ENCODE measurements at regions not wholly inside any gene's neighbourhood (a gene's known extent, or its start where the extent isn't known, plus 50 kb on each side); places are given as distances from the start of the nearest gene placed in this dataset.

DNA sequence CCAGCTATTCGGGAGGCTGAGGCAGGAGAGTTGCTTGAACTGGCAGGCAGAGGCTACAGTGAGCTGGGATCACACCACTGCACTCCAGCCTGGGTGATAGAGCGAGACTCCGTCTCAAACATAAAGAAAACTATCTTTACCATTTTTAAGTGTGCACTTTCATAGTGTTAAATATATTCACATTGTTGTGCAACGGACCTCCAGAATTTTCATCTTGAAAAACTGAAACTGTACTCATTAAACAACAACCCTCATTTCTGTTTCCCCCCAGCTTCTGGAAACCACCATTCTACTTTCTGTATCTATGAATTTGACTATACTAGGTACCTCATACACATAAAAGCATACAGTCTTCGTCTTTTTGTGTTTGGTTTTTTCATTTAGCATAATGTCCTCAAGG, 375.1 kb downstream of the SHQ1 start:
- Histone ChIP-seq H3K4me3 (ENCODE audit: low read length) (no peak overlapping the region), H3K36me3 (ENCODE audit: control insufficient read depth, insufficient read depth, low read length) (no peaks in the 10 kb centered on the region), H3K9me3 (ENCODE audit: control insufficient read depth, low read length) (no peaks in the 10 kb centered on the region), H3K4me1 (ENCODE audit: control insufficient read depth, insufficient read depth, low read length) (no peaks in the 10 kb centered on the region), H3K27me3 (ENCODE audit: control insufficient read depth, insufficient read depth, low read length) (no peaks in the 10 kb centered on the region), H3K9ac (ENCODE audit: low read length) (no peak overlapping the region)

DNA sequence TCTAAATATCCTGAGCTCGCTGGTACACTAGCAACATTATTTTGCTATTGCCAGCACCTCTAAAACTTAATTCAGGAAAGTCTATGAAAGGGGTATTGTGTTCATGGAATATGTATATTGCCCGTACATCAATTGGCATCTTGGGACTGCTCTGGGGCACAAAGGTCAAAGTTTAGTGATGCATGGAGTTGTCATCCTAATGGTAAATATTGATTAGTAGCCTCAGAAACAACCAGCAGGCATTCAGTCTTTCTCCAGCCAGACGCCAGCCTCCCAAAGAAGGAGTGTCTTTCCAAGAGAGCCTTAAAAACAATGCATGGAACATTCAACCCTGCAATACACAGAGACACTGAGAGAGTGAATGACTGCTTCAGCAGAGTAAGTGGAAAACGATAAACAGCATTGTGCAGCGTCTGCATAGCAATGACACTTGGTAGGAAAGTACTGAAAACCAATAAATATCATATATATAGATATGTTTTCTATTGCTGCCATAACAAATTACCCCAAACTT, 377.3 kb downstream of the SHQ1 start:
- Histone ChIP-seq H3K9ac (ENCODE audit: low read length) (no peak overlapping the region), H3K4me3 (ENCODE audit: low read length) (no peak overlapping the region), H3K4me1 (ENCODE audit: control insufficient read depth, insufficient read depth, low read length) (no peaks in the 10 kb centered on the region), H3K27me3 (ENCODE audit: control insufficient read depth, insufficient read depth, low read length) (no peaks in the 10 kb centered on the region), H3K36me3 (ENCODE audit: control insufficient read depth, insufficient read depth, low read length) (no peaks in the 10 kb centered on the region), H3K9me3 (ENCODE audit: control insufficient read depth, low read length) (no peaks in the 10 kb centered on the region)

DNA sequence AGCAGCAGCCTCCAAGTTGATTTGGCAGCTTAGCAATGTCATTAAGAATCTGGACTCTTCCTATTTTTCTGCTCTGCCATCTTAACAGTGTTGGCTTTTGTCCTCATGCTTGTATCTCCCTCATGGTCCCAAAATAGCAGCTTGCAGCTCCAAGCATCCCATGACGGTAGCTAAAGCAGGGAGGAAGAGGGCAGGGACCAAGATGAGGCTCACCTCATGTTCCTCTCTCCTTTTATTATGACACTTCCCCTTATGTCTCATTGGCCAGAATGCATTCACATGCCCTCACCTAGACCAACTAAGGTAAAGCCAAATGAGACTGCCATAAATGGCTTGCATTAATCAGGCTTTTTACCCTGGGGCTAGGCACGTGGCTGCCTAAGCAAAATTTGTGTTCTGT, 382.4 kb downstream of the SHQ1 start:
- Histone ChIP-seq H3K27me3 (ENCODE audit: control insufficient read depth, insufficient read depth, low read length) (no peaks in the 10 kb centered on the region), H3K9ac (ENCODE audit: low read length) (no peak overlapping the region), H3K4me1 (ENCODE audit: control insufficient read depth, insufficient read depth, low read length) (peaks cover 3% of the 10 kb centered on the region), H3K4me3 (ENCODE audit: low read length) (no peak overlapping the region), H3K36me3 (ENCODE audit: control insufficient read depth, insufficient read depth, low read length) (no peaks in the 10 kb centered on the region), H3K9me3 (ENCODE audit: control insufficient read depth, low read length) (no peaks in the 10 kb centered on the region)

DNA sequence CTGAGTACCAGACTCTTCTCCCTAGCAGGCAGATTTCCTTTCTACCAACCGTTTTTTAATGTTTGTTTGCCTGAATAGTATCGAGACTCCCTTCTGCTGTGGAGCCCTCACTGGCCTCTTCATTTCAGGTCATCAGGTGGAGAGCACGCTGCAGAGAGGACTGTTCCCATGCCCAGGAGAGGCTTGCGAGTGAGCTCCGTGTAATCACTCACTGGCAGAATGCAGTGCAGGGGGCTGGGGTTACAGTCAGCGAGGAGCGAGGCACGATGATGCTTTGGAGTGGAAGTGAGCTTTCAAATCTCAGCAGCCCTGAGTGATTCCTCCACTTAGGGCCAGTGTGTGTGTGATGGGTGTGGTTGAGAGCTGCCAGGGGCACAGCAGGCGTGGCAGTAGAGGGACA, 385.2 kb downstream of the SHQ1 start:
- Histone ChIP-seq H3K4me3 (ENCODE audit: low read length) (no peak overlapping the region), H3K36me3 (ENCODE audit: control insufficient read depth, insufficient read depth, low read length) (no peaks in the 10 kb centered on the region), H3K4me1 (ENCODE audit: control insufficient read depth, insufficient read depth, low read length) (peaks cover 3% of the 10 kb centered on the region), H3K9ac (ENCODE audit: low read length) (no peak overlapping the region), H3K9me3 (ENCODE audit: control insufficient read depth, low read length) (no peaks in the 10 kb centered on the region), H3K27me3 (ENCODE audit: control insufficient read depth, insufficient read depth, low read length) (no peaks in the 10 kb centered on the region)

DNA sequence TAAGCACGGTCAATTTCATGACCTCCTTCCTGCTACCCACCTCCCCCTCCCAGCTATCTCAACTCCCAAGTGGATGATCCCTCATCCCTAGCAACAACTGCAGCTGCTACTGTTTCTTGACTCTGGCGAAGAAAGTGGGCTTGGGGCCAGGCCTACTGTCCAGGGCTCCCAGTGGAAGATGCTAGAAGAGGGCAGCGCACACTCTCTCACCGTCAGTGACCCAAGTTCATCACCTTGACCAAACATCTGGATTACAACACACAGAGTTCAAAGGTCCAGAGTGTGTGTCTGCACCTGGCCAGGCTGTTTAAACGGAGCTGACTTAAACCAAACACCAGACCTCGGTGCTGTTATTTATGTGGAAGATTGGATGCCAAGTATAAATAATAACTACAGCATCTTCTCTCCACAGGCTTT, 385.6 kb downstream of the SHQ1 start:
- Histone ChIP-seq H3K9me3 (ENCODE audit: control insufficient read depth, low read length) (no peaks in the 10 kb centered on the region), H3K36me3 (ENCODE audit: control insufficient read depth, insufficient read depth, low read length) (no peaks in the 10 kb centered on the region), H3K4me1 (ENCODE audit: control insufficient read depth, insufficient read depth, low read length) (peaks cover 3% of the 10 kb centered on the region), H3K27me3 (ENCODE audit: control insufficient read depth, insufficient read depth, low read length) (no peaks in the 10 kb centered on the region), H3K4me3 (ENCODE audit: low read length) (no peak overlapping the region), H3K9ac (ENCODE audit: low read length) (no peak overlapping the region)

DNA sequence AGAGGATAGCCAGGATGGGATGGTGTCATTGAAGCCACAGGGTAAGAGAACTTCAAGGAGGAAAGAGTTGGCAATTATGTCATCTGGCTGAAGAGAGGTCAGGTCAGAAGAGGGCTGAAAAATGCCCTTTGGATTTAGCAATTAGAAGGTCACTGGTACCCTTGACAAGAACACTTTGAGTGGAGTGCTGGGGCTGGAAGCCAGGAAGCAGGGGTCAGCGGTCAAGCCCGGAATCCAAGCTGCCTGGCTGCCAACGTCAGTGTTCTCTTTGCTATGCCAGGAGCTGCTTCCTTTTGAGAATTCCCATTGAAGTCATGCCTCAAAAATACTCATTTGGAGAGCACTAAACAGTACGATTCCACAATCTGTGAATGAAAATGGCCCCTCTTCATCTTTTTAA, 386.5 kb downstream of the SHQ1 start:
- peaks cover 3% of the 10 kb centered on the region for H3K4me1 ChIP-seq (ENCODE audit: control insufficient read depth, insufficient read depth, low read length)
- H3K9ac ChIP-seq (ENCODE audit: low read length) = no peak overlapping the region
- H3K27me3 ChIP-seq (ENCODE audit: control insufficient read depth, insufficient read depth, low read length) = no peaks in the 10 kb centered on the region
- H3K4me3 ChIP-seq (ENCODE audit: low read length) = no peak overlapping the region
- no peaks in the 10 kb centered on the region for H3K9me3 ChIP-seq (ENCODE audit: control insufficient read depth, low read length)
- no peaks in the 10 kb centered on the region for H3K36me3 ChIP-seq (ENCODE audit: control insufficient read depth, insufficient read depth, low read length)

DNA sequence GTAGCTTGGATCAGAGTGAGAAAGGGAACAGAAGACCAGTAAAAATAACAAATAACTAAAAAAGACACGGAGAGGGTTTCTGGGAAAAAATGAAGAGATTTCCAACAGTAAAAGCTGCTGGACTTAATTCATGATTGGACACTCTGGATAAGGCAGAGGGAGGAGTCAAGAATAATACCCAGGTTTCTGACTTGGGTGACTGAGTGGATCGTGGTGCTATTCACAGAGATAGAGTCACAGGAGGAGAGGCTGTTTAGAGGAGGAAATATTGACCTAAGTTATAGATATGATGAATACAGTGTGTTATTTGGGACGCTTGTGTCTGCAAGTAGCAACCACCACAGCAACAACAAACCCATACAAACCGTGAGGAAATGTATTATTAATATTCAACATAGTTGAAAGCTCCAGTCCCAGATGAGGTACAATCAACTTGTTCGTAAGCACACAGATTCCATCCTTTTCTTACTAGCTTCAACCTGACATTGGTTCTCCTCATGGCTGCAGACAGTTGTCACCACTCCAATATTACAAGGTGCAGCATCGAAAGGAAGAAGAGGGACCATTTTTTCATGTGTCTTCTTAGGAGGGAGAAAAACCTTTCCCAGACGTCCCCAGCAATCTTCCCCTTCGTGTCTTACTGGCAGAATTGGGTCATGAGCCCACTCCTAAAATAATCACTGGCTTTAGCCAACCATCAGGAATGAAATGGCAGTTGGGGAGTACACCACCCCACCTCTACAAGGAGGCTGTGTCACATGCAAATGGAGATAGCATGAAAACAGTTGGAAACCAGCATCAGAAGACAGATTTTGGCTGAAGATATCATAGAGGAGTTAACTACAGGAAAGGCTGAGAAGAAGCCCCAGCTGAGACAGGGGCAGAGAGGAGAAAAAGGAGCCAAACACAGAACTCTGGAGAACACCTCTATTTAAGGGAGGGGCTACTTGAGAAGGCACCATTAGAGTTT, 387.8 kb downstream of the SHQ1 start:
- H3K27me3 ChIP-seq (ENCODE audit: control insufficient read depth, insufficient read depth, low read length) = no peaks in the 10 kb centered on the region
- no peak overlapping the region for H3K4me3 ChIP-seq (ENCODE audit: low read length)
- no peaks in the 10 kb centered on the region for H3K9me3 ChIP-seq (ENCODE audit: control insufficient read depth, low read length)
- H3K9ac ChIP-seq (ENCODE audit: low read length) = no peak overlapping the region
- peaks cover 3% of the 10 kb centered on the region for H3K4me1 ChIP-seq (ENCODE audit: control insufficient read depth, insufficient read depth, low read length)
- H3K36me3 ChIP-seq (ENCODE audit: control insufficient read depth, insufficient read depth, low read length) = no peaks in the 10 kb centered on the region

DNA sequence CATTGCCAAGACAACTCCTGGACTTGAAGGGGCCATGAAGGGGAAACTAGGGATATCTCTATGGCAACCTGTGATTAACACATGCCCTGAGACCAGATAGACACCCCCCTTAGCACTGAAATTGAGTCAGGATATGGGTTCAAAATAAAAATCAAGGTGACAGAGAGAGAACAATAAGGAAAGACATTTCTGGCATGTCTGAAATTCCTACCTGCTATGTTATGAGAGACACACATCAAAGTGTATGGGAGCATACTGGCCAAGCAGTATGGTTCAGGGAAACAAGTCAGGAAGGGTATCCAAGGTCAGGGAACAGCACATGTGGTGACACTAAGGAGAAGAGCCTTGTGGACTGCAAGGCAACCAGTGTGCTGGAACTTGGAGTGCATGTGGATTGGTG, 388.7 kb downstream of the SHQ1 start:
- Histone ChIP-seq H3K9ac (ENCODE audit: low read length) (no peak overlapping the region), H3K27me3 (ENCODE audit: control insufficient read depth, insufficient read depth, low read length) (no peaks in the 10 kb centered on the region), H3K4me1 (ENCODE audit: control insufficient read depth, insufficient read depth, low read length) (peaks cover 3% of the 10 kb centered on the region), H3K4me3 (ENCODE audit: low read length) (no peak overlapping the region), H3K36me3 (ENCODE audit: control insufficient read depth, insufficient read depth, low read length) (no peaks in the 10 kb centered on the region), H3K9me3 (ENCODE audit: control insufficient read depth, low read length) (no peaks in the 10 kb centered on the region)

DNA sequence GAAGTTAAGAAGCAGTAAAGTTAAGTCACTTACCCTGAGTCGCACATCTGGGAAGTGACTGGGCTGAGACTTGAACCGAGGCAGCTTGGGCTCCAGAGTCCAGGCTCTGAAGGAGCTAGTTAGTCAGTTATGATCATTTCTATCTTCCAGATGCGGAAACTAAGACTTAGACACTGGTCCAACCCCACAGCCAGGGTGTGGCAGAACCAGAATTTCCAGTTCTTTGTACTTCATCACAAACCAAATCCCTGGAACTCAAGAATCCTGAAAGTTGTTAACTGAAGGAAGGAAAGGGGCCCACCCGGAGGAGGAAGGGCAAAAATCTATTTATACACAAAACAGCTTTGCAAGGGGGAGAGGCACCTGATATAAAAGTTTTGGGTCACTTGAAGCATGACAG, 389.9 kb downstream of the SHQ1 start:
- peaks cover 3% of the 10 kb centered on the region for H3K4me1 ChIP-seq (ENCODE audit: control insufficient read depth, insufficient read depth, low read length)
- no peaks in the 10 kb centered on the region for H3K36me3 ChIP-seq (ENCODE audit: control insufficient read depth, insufficient read depth, low read length)
- H3K4me3 ChIP-seq (ENCODE audit: low read length) = no peak overlapping the region
- no peaks in the 10 kb centered on the region for H3K9me3 ChIP-seq (ENCODE audit: control insufficient read depth, low read length)
- H3K27me3 ChIP-seq (ENCODE audit: control insufficient read depth, insufficient read depth, low read length) = no peaks in the 10 kb centered on the region
- no peak overlapping the region for H3K9ac ChIP-seq (ENCODE audit: low read length)

DNA sequence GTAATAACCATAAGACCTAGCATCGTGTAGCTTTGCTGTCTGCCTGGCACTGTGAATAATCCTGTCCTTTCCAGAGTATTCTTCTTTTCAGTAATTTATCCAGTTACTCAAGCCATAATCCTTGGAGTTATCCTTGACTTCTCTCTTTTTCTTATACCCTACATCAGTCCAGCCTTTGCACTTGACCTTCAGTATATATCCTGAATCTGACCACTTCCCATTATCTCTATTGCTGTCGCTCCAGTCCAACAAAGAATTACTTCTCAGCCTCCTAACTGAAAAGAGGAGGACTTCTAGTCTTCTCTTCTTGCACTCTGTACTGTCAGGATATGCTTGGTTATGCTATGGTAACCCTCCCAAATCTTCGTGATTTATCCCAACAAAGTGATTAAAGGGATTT, 393.8 kb downstream of the SHQ1 start:
- H3K36me3 ChIP-seq (ENCODE audit: control insufficient read depth, insufficient read depth, low read length) = no peaks in the 10 kb centered on the region
- H3K27me3 ChIP-seq (ENCODE audit: control insufficient read depth, insufficient read depth, low read length) = no peaks in the 10 kb centered on the region
- H3K4me1 ChIP-seq (ENCODE audit: control insufficient read depth, insufficient read depth, low read length) = peaks cover 7% of the 10 kb centered on the region
- no peak overlapping the region for H3K4me3 ChIP-seq (ENCODE audit: low read length)
- H3K9me3 ChIP-seq (ENCODE audit: control insufficient read depth, low read length) = no peaks in the 10 kb centered on the region
- H3K9ac ChIP-seq (ENCODE audit: low read length) = no peak overlapping the region

DNA sequence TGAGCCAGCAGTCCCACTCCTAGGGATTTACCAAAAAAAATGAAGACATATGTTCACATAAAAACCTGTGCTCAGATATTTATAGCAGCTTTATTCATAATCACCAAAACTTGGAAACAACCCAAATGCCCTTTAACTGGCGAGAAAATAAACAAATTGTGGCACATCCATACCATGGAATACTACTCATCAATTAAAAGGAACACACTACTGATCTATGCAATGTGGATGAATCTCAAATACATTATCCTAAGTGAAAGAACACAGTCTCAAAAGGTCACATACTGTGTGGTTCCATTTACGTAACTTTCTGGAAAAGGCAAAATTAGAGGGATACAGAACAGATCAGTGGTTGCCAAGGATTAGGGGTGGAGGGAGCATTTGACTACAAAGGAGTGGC, 394.5 kb downstream of the SHQ1 start:
- Histone ChIP-seq H3K9me3 (ENCODE audit: control insufficient read depth, low read length) (no peaks in the 10 kb centered on the region), H3K4me1 (ENCODE audit: control insufficient read depth, insufficient read depth, low read length) (peaks cover 10% of the 10 kb centered on the region), H3K36me3 (ENCODE audit: control insufficient read depth, insufficient read depth, low read length) (no peaks in the 10 kb centered on the region), H3K27me3 (ENCODE audit: control insufficient read depth, insufficient read depth, low read length) (no peaks in the 10 kb centered on the region), H3K4me3 (ENCODE audit: low read length) (no peak overlapping the region), H3K9ac (ENCODE audit: low read length) (no peak overlapping the region)

DNA sequence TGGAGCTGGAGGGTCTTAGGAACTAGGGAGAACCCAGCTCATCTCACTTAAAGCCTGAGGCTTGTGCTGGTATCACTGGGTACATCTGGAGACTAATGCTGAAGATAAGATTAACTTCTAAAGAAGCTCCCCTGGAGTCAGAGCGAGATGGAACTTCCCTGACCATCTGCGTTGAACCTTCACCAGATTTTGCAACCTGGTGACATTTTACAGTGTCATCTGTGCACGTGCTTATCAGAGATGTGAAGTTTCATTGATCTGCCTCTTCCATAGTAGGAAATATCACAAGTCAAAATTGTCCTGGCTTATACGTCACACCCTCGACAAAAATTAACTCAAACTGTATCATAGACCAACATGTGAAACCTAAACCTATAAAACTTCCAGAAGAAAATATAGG, 395.5 kb downstream of the SHQ1 start:
- Histone ChIP-seq H3K4me3 (ENCODE audit: low read length) (no peak overlapping the region), H3K9ac (ENCODE audit: low read length) (no peak overlapping the region), H3K4me1 (ENCODE audit: control insufficient read depth, insufficient read depth, low read length) (peaks cover 17% of the 10 kb centered on the region), H3K9me3 (ENCODE audit: control insufficient read depth, low read length) (no peaks in the 10 kb centered on the region), H3K36me3 (ENCODE audit: control insufficient read depth, insufficient read depth, low read length) (no peaks in the 10 kb centered on the region), H3K27me3 (ENCODE audit: control insufficient read depth, insufficient read depth, low read length) (no peaks in the 10 kb centered on the region)

Measured in mucosa of stomach (tissue), 1 donor.